ENCODE measurements at regions not wholly inside any gene's neighbourhood (a gene's known extent, or its start where the extent isn't known, plus 50 kb on each side); places are given as distances from the start of the nearest gene placed in this dataset.

GRCh38 chr12:84408936-84409335, 503.7 kb downstream of the SLC6A15 start:
- whole genome bisulfite sequencing, 2 experiments (ENCODE audit: extremely low coverage in 1 of 2, insufficient coverage in 1 of 2, insufficient read length in 1 of 2, insufficient replicate concordance in 2 of 2, low coverage in 1 of 2, low lambda C conversion rate in 2 of 2, missing lambda C conversion rate in 1 of 2) = 94% methylated on average over 1 of the region's 1 CpG; no CpG with 5 or more reads in 1 of the 2 experiments
- Histone ChIP-seq H3K9ac (replicated peaks in 1 of 4; ENCODE audit: extremely low read depth in 1 of 4, low read depth in 3 of 4, low read length in 3 of 4) (no peak overlapping the region), H3K36me3 (ENCODE audit: control insufficient read depth in 2 of 4, insufficient read depth in 4 of 4, low read length in 3 of 4) (no peaks in the 10 kb centered on the region), H3K23me2 (ENCODE audit: low read depth, low read length) (no peaks in the 10 kb centered on the region), H4K20me1 (replicated peaks in 1 of 2; ENCODE audit: control insufficient read depth in 1 of 2, insufficient read depth in 2 of 2, low read length in 2 of 2) (no peaks in the 10 kb centered on the region), H2BK120ac (replicated peaks; ENCODE audit: low read depth, low read length) (no peak overlapping the region), H2BK15ac (ENCODE audit: low read length) (no peak overlapping the region), H4K8ac (ENCODE audit: extremely low read depth, insufficient read depth, low read length) (no peak overlapping the region), H3K56ac (replicated peaks; ENCODE audit: insufficient read length, low read depth, low read length) (no peak overlapping the region), H3K79me2 (ENCODE audit: control insufficient read depth in 1 of 2, insufficient read depth in 2 of 2, low read length in 2 of 2) (no peaks in the 10 kb centered on the region), H4K91ac (replicated peaks; ENCODE audit: insufficient read length, low read length) (no peak overlapping the region), H3K27me3 (replicated peaks in 1 of 4; ENCODE audit: control insufficient read depth in 3 of 4, extremely low read depth in 1 of 4, insufficient read depth in 3 of 4, low read length in 3 of 4) (no peaks in the 10 kb centered on the region), H3K4me3 (ENCODE audit: extremely low read depth in 1 of 4, insufficient read depth in 2 of 4, low read depth in 3 of 4, low read length in 4 of 4) (no peak overlapping the region), H4K5ac (ENCODE audit: insufficient read length, low read depth, low read length) (no peak overlapping the region), H3K4me2 (ENCODE audit: insufficient read depth in 1 of 2, low read depth in 2 of 2, low read length in 2 of 2) (no peak overlapping the region), H3K27ac (ENCODE audit: low read depth, low read length) (no peak overlapping the region), H3K4ac (replicated peaks; ENCODE audit: insufficient read length, low read depth, low read length) (no peak overlapping the region), H3K23ac (ENCODE audit: insufficient read length) (no peak overlapping the region), H2BK5ac (ENCODE audit: low read depth, low read length) (no peak overlapping the region), H3K18ac (ENCODE audit: extremely low read depth, low read length) (no peak overlapping the region), H2AFZ (ENCODE audit: low read length) (no peak overlapping the region), H2BK20ac (ENCODE audit: low read length) (no peak overlapping the region), H3K4me1 (replicated peaks in 1 of 4; ENCODE audit: control insufficient read depth in 3 of 4, insufficient read depth in 4 of 4, low read length in 3 of 4) (no peaks in the 10 kb centered on the region), H2BK12ac (ENCODE audit: low read depth, low read length) (no peak overlapping the region), H3K79me1 (ENCODE audit: low read depth, low read length) (no peaks in the 10 kb centered on the region), H2AK5ac (ENCODE audit: low read depth, low read length) (no peak overlapping the region), H3K9me3 (ENCODE audit: insufficient read depth in 2 of 2, low read depth in 1 of 2, low read length in 1 of 2) (no peaks in the 10 kb centered on the region), H3K14ac (ENCODE audit: insufficient read length) (no peak overlapping the region)
- ChIA-PET CTCF (ENCODE audit: partially characterized antibody) (interaction anchor here (0.6 kb wide), 1 partner anchor 261 kb away, joined by 3 read pairs; no protein-coding TSS in a partner anchor), POLR2A (ENCODE audit: partially characterized antibody) (no interaction called here)
- TF ChIP-seq RFX5 (IDR thresholded peaks at IDR 0.05; ENCODE audit: borderline replicate concordance, low read depth, low read length) (no peak), CREB1 (IDR thresholded peaks at IDR 0.05) (no peak), CEBPB (IDR thresholded peaks at IDR 0.05; ENCODE audit: low read depth, low read length) (no peak), ATF2 (IDR thresholded peaks at IDR 0.05; ENCODE audit: low read length) (no peak), POU5F1 (IDR thresholded peaks at IDR 0.05; ENCODE audit: low read depth, low read length) (no peak), NANOG (IDR thresholded peaks at IDR 0.05; ENCODE audit: insufficient read depth, low read depth, low read length, poor library complexity, severe bottlenecking) (no peak)
- no peak for FAIRE-seq
- DNase-seq (ENCODE audit: low read depth in 1 of 2, low spot score in 2 of 2) = no peak

Data from H1 (cell line).